Parathyroid adenoma (tissue), 2 donors: ENCODE measurements at regions not wholly inside any gene's neighbourhood (a gene's known extent, or its start where the extent isn't known, plus 50 kb on each side); places are given as distances from the start of the nearest gene placed in this dataset.

ENCODE experiments used
- H2AFZ ChIP-seq: fragments of 300-600 bp; sonication (generic); one replicate; pipeline ENCODE4 v1.7.0; 2017; ENCODE audit warnings: antibody characterized with exemption, mild to moderate bottlenecking
- H3K27ac ChIP-seq: fragments of 300-600 bp; sonication (generic); one replicate; pipeline ENCODE4 v1.7.0; 2017
- H3K27me3 ChIP-seq: fragments of 300-600 bp; sonication (generic); one replicate; pipeline ENCODE4 v1.7.0; 2017; ENCODE audit warnings: low read length; ENCODE audit not compliant: control insufficient read depth, insufficient read depth
- H3K36me3 ChIP-seq: fragments of 300-600 bp; sonication (generic); one replicate; pipeline ENCODE4 v1.7.0; 2017; ENCODE audit warnings: low read length; ENCODE audit not compliant: control insufficient read depth, insufficient read depth
- H3K4me1 ChIP-seq: fragments of 300-600 bp; sonication (generic); one replicate; pipeline ENCODE4 v1.7.0; 2017; ENCODE audit warnings: control low read depth
- H3K4me2 ChIP-seq: fragments of 300-600 bp; sonication (generic); one replicate; pipeline ENCODE4 v1.7.0; 2017; ENCODE audit warnings: low read length
- H3K4me3 ChIP-seq: fragments of 300-600 bp; sonication (generic); one replicate; pipeline ENCODE4 v1.7.0; 2017; ENCODE audit warnings: low read depth, low read length
- H3K79me2 ChIP-seq: fragments of 300-600 bp; sonication (generic); one replicate; pipeline ENCODE4 v1.7.0; 2017; ENCODE audit warnings: control low read depth
- H3K9ac ChIP-seq: fragments of 300-600 bp; sonication (generic); one replicate; pipeline ENCODE4 v1.7.0; 2017; ENCODE audit warnings: mild to moderate bottlenecking
- H3K9me3 ChIP-seq: fragments of 300-600 bp; sonication (generic); one replicate; pipeline ENCODE4 v1.7.0; 2017; ENCODE audit warnings: low read length; ENCODE audit not compliant: control insufficient read depth
- TF ChIP-seq, protein P1 (sequence below): fragments of 300-600 bp; sonication (generic); IDR thresholded peaks from one replicate; pipeline ENCODE4 v1.7.0; 2017; ENCODE audit warnings: antibody characterized with exemption, mild to moderate bottlenecking
- donor health status: primary hyperparathyroidism.

DNA sequence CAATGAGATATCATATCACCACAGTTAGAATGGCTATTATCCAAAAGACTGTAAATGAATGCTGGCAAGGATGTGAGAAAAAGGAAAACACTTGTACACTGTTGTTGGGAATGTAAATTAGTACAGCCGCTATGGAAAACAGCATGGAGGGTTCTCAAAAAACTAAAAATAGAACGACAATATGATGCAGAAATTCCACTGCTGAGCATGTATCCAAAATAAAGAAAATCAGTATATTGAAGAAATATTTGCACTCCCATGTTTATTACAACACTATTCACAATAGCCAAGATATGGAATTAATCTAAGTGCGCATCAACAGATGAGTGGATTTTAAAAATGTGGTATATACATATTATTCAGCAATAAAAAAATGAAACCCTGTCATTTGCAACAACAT, 898.9 kb upstream of the MAN1A1 start:
- Histone ChIP-seq H3K27me3 (no peaks in the 10 kb centered on the region), H3K79me2 (no peaks in the 10 kb centered on the region), H3K27ac (no peak overlapping the region), H3K9me3 (no peaks in the 10 kb centered on the region), H3K9ac (no peak overlapping the region), H3K36me3 (no peaks in the 10 kb centered on the region), H3K4me1 (no peaks in the 10 kb centered on the region), H3K4me3 (no peak overlapping the region), H3K4me2 (no peak overlapping the region), H2AFZ (no peak overlapping the region)
- TF ChIP-seq, protein P1, sequence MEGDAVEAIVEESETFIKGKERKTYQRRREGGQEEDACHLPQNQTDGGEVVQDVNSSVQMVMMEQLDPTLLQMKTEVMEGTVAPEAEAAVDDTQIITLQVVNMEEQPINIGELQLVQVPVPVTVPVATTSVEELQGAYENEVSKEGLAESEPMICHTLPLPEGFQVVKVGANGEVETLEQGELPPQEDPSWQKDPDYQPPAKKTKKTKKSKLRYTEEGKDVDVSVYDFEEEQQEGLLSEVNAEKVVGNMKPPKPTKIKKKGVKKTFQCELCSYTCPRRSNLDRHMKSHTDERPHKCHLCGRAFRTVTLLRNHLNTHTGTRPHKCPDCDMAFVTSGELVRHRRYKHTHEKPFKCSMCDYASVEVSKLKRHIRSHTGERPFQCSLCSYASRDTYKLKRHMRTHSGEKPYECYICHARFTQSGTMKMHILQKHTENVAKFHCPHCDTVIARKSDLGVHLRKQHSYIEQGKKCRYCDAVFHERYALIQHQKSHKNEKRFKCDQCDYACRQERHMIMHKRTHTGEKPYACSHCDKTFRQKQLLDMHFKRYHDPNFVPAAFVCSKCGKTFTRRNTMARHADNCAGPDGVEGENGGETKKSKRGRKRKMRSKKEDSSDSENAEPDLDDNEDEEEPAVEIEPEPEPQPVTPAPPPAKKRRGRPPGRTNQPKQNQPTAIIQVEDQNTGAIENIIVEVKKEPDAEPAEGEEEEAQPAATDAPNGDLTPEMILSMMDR, result no peak

DNA sequence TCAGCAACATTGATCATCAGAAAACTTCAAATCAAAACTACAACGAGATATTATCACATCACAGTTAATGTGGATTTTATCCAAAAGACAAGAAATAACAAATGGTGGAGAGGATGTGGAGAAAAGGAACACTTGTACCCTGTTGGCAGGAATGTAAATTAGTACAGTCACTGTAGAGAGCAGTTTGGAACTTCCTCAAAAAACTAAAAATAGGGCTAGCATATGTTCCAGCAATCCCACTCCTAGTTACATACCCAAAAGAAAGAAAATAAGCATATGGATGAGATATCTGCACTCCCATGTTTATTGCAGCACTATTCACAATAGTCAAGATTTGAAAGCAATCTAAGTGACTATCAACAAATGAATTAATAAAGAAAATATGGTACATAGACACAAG, 887.7 kb upstream of the MAN1A1 start:
- Histone ChIP-seq H3K4me3 (no peak overlapping the region), H3K27ac (no peak overlapping the region), H3K79me2 (no peaks in the 10 kb centered on the region), H3K36me3 (no peaks in the 10 kb centered on the region), H2AFZ (no peak overlapping the region), H3K4me1 (no peaks in the 10 kb centered on the region), H3K4me2 (no peak overlapping the region), H3K9ac (no peak overlapping the region), H3K27me3 (no peaks in the 10 kb centered on the region), H3K9me3 (no peaks in the 10 kb centered on the region)
- TF ChIP-seq, protein P1, result no peak

DNA sequence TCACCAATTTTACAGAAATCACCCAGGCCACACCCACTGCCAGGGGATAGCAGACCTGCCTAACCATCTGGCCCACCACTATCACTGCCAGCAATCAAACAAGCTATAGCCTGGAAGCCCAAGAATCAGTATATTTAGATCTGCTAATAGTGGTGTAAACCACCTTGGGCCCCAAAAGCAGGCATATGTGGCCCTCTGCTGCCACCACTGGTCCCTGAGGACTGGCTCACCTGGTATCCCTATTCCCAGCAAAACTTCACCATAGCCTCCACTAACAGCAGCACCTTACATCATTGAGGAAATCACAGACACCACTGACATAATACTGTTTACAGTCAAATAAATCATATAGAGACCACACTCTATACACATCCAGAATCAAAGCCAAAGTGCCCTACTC, 880.4 kb upstream of the MAN1A1 start:
- H3K36me3 ChIP-seq, result no peaks in the 10 kb centered on the region
- H3K27ac ChIP-seq, result no peak overlapping the region
- TF ChIP-seq, protein P1, result no peak
- H3K9me3 ChIP-seq, result no peaks in the 10 kb centered on the region
- H3K27me3 ChIP-seq, result no peaks in the 10 kb centered on the region
- no peaks in the 10 kb centered on the region for H3K4me1 ChIP-seq
- H3K79me2 ChIP-seq, result no peaks in the 10 kb centered on the region
- no peak overlapping the region for H3K4me3 ChIP-seq
- H3K9ac ChIP-seq, result no peak overlapping the region
- H2AFZ ChIP-seq, result no peak overlapping the region
- H3K4me2 ChIP-seq, result no peak overlapping the region

DNA sequence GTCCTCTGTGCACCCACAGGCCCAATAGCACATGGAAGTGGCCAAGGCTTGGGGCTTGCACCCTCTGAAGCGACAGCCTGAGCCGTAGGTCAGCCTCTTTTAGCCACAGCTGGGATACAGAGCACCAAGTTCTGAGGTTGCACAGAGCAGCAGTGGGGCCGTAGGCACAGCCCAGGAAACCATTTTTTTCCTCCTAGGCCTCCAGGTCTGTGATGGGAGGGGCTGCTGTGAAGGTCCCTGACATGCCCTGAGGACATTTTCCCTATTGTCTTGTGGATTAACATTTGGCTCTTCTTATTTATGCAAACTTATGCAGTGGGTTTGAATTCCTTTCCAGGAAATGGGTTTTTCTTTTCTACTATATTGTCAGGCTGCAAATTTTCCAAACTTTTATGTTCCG, 878.7 kb upstream of the MAN1A1 start:
- no peaks in the 10 kb centered on the region for H3K9me3 ChIP-seq
- H3K79me2 ChIP-seq, result no peaks in the 10 kb centered on the region
- H3K27ac ChIP-seq, result no peak overlapping the region
- no peak overlapping the region for H3K4me3 ChIP-seq
- H3K36me3 ChIP-seq, result no peaks in the 10 kb centered on the region
- no peaks in the 10 kb centered on the region for H3K27me3 ChIP-seq
- H3K4me2 ChIP-seq, result no peak overlapping the region
- no peak overlapping the region for H3K9ac ChIP-seq
- TF ChIP-seq, protein P1, result no peak
- H3K4me1 ChIP-seq, result no peaks in the 10 kb centered on the region
- no peak overlapping the region for H2AFZ ChIP-seq

DNA sequence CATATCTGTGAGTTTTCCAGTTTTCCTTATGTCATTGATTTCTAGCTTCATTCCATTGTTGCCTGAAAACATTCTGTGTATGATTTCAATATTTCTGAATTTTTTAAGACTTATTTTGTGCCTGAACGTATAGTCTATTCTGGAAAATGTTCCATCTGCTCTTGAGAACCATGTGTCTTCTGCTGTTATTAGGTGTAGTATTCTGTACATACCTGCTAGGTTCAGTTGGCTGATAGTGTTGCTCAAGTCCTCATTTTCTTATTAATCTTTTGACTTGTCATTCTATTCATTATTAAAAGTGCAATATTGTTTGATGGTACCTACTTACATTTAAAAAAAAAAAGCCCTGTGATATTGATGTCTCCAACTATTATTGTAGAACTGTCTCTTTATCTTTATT, 869.8 kb upstream of the MAN1A1 start:
- Histone ChIP-seq H3K4me2 (no peak overlapping the region), H3K79me2 (no peaks in the 10 kb centered on the region), H3K27me3 (no peaks in the 10 kb centered on the region), H3K36me3 (no peaks in the 10 kb centered on the region), H3K9ac (no peak overlapping the region), H3K27ac (no peak overlapping the region), H3K4me3 (no peak overlapping the region), H3K4me1 (no peaks in the 10 kb centered on the region), H3K9me3 (no peaks in the 10 kb centered on the region), H2AFZ (no peak overlapping the region)
- TF ChIP-seq, protein P1, result no peak
